Body of pancreas (tissue), 4 donors: ENCODE measurements at regions not wholly inside any gene's neighbourhood (a gene's known extent, or its start where the extent isn't known, plus 50 kb on each side); places are given as distances from the start of the nearest gene placed in this dataset.

ENCODE experiments used
- ATAC-seq: fragments of 150-250 bp; one replicate; pipeline ENCODE4 v1.9.1; 2016
- DNase-seq, 4 donors: peaks; one replicate each; pipeline ENCODE4 v3.0.0-alpha.2; 2019
- H3K27ac ChIP-seq, 4 donors: fragments of 200-600 bp; sonication (generic); 1 replicate in 3 of 4; 2 replicates in 1 of 4; pipeline versions ENCODE4 v1.5.1 to v1.6.1; 2016 to 2019; ENCODE audit warnings: mild to moderate bottlenecking in 1 of 4, mixed read lengths in 1 of 4, moderate library complexity in 1 of 4
- H3K27me3 ChIP-seq, 2 donors: fragments of 200-600 bp; sonication (generic); one replicate each; pipeline ENCODE4 v1.6.0; 2016; ENCODE audit warnings: mild to moderate bottlenecking in 1 of 2
- H3K36me3 ChIP-seq, 2 donors: fragments of 200-600 bp; sonication (generic); replicated peaks in 1 of 2; 2 replicates each; pipeline ENCODE4 v1.5.1; 2016; ENCODE audit warnings: low read depth in 2 of 2; ENCODE audit not compliant: insufficient read depth in 1 of 2
- H3K4me1 ChIP-seq: fragments of 200-600 bp; sonication (generic); one replicate; pipeline ENCODE4 v1.6.0; 2016
- H3K4me3 ChIP-seq, 2 donors: fragments of 200-600 bp; sonication (generic); 1 replicate in 1 of 2; 2 replicates in 1 of 2; pipeline ENCODE4 v1.5.1; 2016 to 2019
- H3K9me3 ChIP-seq, 3 donors: fragments of 200-600 bp; sonication (generic); 1 replicate in 2 of 3; 2 replicates in 1 of 3; pipeline ENCODE4 v1.5.1; 2016
- CTCF ChIP-seq, 7 experiments: fragments of 450-650 bp in 4 of 7; fragments of 200-600 bp in 3 of 7; sonication (generic) in 3 of 7; IDR thresholded peaks; one replicate each; pipeline ENCODE4 v1.5.1; 2016 to 2019; ENCODE audit warnings: antibody characterized with exemption in 7 of 7
- POLR2A ChIP-seq, 3 donors: fragments of 450-650 bp; IDR thresholded peaks; one replicate each; pipeline ENCODE4 v1.6.1; 2016; ENCODE audit warnings: antibody characterized with exemption in 3 of 3, mild to moderate bottlenecking in 2 of 3
- WGBS, 2 donors: methylation state at CpG; one replicate each; pipeline ENCODE4 v1.1.5; 2017; 5-methylcytosine and 5-hydroxymethylcytosine counted together
- intact Hi-C: fragments of 100-400 bp; cut with DNase I; formaldehyde crosslinking; loops from one replicate; pipeline ENCODE4 v1.15.1; 2023

- H3K9me3 ChIP-seq = no peaks in the 10 kb centered on the region
- TF ChIP-seq CTCF (IDR thresholded peaks at IDR 0.05) = no peak
- no peak for TF ChIP-seq POLR2A (IDR thresholded peaks at IDR 0.05)
- DNase-seq = peak in 3 of 4 donors; percentile 5 to 13 (median 13)
- ATAC-seq = peak; percentile 38
- peak overlapping the region in 1 of 4 donors; percentile 28 for H3K27ac ChIP-seq
- no peaks in the 10 kb centered on the region for H3K36me3 ChIP-seq
- H3K4me3 ChIP-seq = no peak overlapping the region
- H3K27me3 ChIP-seq = no peaks in the 10 kb centered on the region
- peaks cover 13% of the 10 kb centered on the region for H3K4me1 ChIP-seq
- intact Hi-C loops = no loop called here
- WGBS, 2 donors = 41 to 44% methylated on average over 3 of the region's 3 CpGs
Observed at GRCh38 chr5:145218019-145218418, 617.1 kb downstream of the PRELID2 start.

- DNase-seq (peak in 3 of 4 donors; percentile 3 to 24 (median 17)), ATAC-seq (no peak)
- Histone ChIP-seq H3K36me3 (no peaks in the 10 kb centered on the region), H3K9me3 (no peaks in the 10 kb centered on the region), H3K27me3 (no peaks in the 10 kb centered on the region), H3K4me1 (no peaks in the 10 kb centered on the region), H3K27ac (no peak overlapping the region), H3K4me3 (no peak overlapping the region)
- intact Hi-C loops = no loop called here
- TF ChIP-seq CTCF (IDR thresholded peaks at IDR 0.05) (no peak), POLR2A (IDR thresholded peaks at IDR 0.05) (no peak)
- 94 to 97% methylated on average over 3 of the region's 3 CpGs for WGBS, 2 donors
Observed at GRCh38 chr5:145210020-145210419, 625.1 kb downstream of the PRELID2 start.

- WGBS, 2 donors = 58 to 69% methylated on average over 4 of the region's 4 CpGs
- no peak for TF ChIP-seq POLR2A (IDR thresholded peaks at IDR 0.05)
- no peak for TF ChIP-seq CTCF (IDR thresholded peaks at IDR 0.05)
- Histone ChIP-seq H3K27ac (no peak overlapping the region), H3K36me3 (no peaks in the 10 kb centered on the region), H3K27me3 (no peaks in the 10 kb centered on the region), H3K4me1 (no peaks in the 10 kb centered on the region), H3K9me3 (no peaks in the 10 kb centered on the region), H3K4me3 (no peak overlapping the region)
- intact Hi-C loops = no loop called here
- ATAC-seq (no peak), DNase-seq (no peak)
Observed at GRCh38 chr5:145205546-145205945, 629.6 kb downstream of the PRELID2 start.

GRCh38 chr5:145204743-145205142 lies 630.4 kb downstream of the PRELID2 start:
- ATAC-seq (no peak), DNase-seq (peak in 3 of 4 donors; percentile 3 to 37 (median 20))
- Histone ChIP-seq H3K36me3 (no peaks in the 10 kb centered on the region), H3K4me3 (no peak overlapping the region), H3K9me3 (no peaks in the 10 kb centered on the region), H3K4me1 (no peaks in the 10 kb centered on the region), H3K27ac (no peak overlapping the region), H3K27me3 (no peaks in the 10 kb centered on the region)
- intact Hi-C loops = no loop called here
- WGBS, 2 donors = 24 to 25% methylated on average over 2 of the region's 2 CpGs
- TF ChIP-seq CTCF (IDR thresholded peaks at IDR 0.05) (no peak), POLR2A (IDR thresholded peaks at IDR 0.05) (no peak)

- WGBS, 2 donors = 73 to 92% methylated on average over 2 of the region's 2 CpGs
- no peaks in the 10 kb centered on the region for H3K27me3 ChIP-seq
- ATAC-seq = no peak
Observed at GRCh38 chr5:145203193-145203592, 631.9 kb downstream of the PRELID2 start.

More at GRCh38 chr5:145203193-145203592, 631.9 kb downstream of the PRELID2 start:
- intact Hi-C loops = no loop called here
- Histone ChIP-seq H3K36me3 (no peaks in the 10 kb centered on the region), H3K4me3 (no peak overlapping the region), H3K9me3 (no peaks in the 10 kb centered on the region), H3K4me1 (no peaks in the 10 kb centered on the region), H3K27ac (no peak overlapping the region)
- no peak for DNase-seq
- no peak for TF ChIP-seq CTCF (IDR thresholded peaks at IDR 0.05)
- TF ChIP-seq POLR2A (IDR thresholded peaks at IDR 0.05) = no peak
